Activated CD8-positive, alpha-beta memory T cell treated with anti-CD3 and anti-CD28 coated beads for 36 hours (primary cell): ENCODE measurements at regions not wholly inside any gene's neighbourhood (a gene's known extent, or its start where the extent isn't known, plus 50 kb on each side); places are given as distances from the start of the nearest gene placed in this dataset.
"Not testable (repeated sequence)": the region's sequence is repeated elsewhere in the genome, so short reads cannot be mapped to it uniquely, and the experiment has no call there.

Experiments used
- CTCF ChIA-PET: fragments of 350-600 bp; sonication (Branson Sonifier 250); formaldehyde crosslinking; loops from one replicate; lab custom pipeline; 2021; ENCODE audit warnings: antibody characterized with exemption; lab: Charles Lee
- POLR2A ChIA-PET: fragments of 350-600 bp; sonication (Branson Sonifier 250); formaldehyde crosslinking; loops from one replicate; lab custom pipeline; 2021; ENCODE audit warnings: antibody characterized with exemption; lab: Charles Lee

- CTCF ChIA-PET: no interaction called here
- POLR2A ChIA-PET: no interaction called here
These were observed 192.5 kb upstream of the PRSS1 start for GRCh38 chr7:142556740-142557139.

- CTCF ChIA-PET: interaction anchor here (1.9 kb wide), 1 partner anchor 20 kb away, joined by 5 read pairs; no protein-coding TSS in a partner anchor
- POLR2A ChIA-PET: interaction anchor here (1.5 kb wide), 1 partner anchor 243 kb away, joined by 9 read pairs; no protein-coding TSS in a partner anchor
These were observed 194.4 kb upstream of the PRSS1 start for GRCh38 chr7:142554560-142555532.

- POLR2A ChIA-PET: no interaction called here
- CTCF ChIA-PET: interaction anchor here (0.8 kb wide), 1 partner anchor 18 kb away, joined by 3 read pairs; no protein-coding TSS in a partner anchor
These were observed 196.1 kb upstream of the PRSS1 start for GRCh38 chr7:142553216-142553615.

- POLR2A ChIA-PET: no interaction called here
- CTCF ChIA-PET: no interaction called here
These were observed 200.3 kb upstream of the PRSS1 start for GRCh38 chr7:142548978-142549377.

- CTCF ChIA-PET: no interaction called here
- POLR2A ChIA-PET: no interaction called here
These were observed 202.8 kb upstream of the PRSS1 start for GRCh38 chr7:142546452-142546851.

GRCh38 chr7:142542942-142543341 is 206.3 kb upstream of the PRSS1 start:
- ChIA-PET POLR2A (no interaction called here), CTCF (no interaction called here)

GRCh38 chr7:142542105-142542504 is 207.2 kb upstream of the PRSS1 start:
- CTCF ChIA-PET: interaction anchor here (1.0 kb wide), 1 partner anchor 16 kb away, joined by 3 read pairs; no protein-coding TSS in a partner anchor
- POLR2A ChIA-PET: no interaction called here

- CTCF ChIA-PET: no interaction called here
These were observed 208.9 kb upstream of the PRSS1 start for GRCh38 chr7:142540371-142540770.

GRCh38 chr7:142539901-142540300 is 209.4 kb upstream of the PRSS1 start:
- CTCF ChIA-PET: no interaction called here
- POLR2A ChIA-PET: no interaction called here

More at GRCh38 chr7:142540371-142540770, 208.9 kb upstream of the PRSS1 start:
- POLR2A ChIA-PET: no interaction called here

- POLR2A ChIA-PET: interaction anchor here (1.4 kb wide), 1 partner anchor 260 kb away, joined by 3 read pairs; no protein-coding TSS in a partner anchor
- CTCF ChIA-PET: interaction anchor here (2.0 to 2.4 kb wide), 2 partner anchors 20 to 22 kb away, joined by 6 to 8 read pairs; no protein-coding TSS in a partner anchor
These were observed 211.5 kb upstream of the PRSS1 start for GRCh38 chr7:142537760-142538159.

GRCh38 chr7:142535123-142535779 is 214.0 kb upstream of the PRSS1 start:
- CTCF ChIA-PET: interaction anchor here (0.6 to 2.4 kb wide), 12 partner anchors 17 to 466 kb away, joined by 3 to 12 read pairs (median 4); no protein-coding TSS in a partner anchor
- POLR2A ChIA-PET: interaction anchor here (1.0 kb wide), 1 partner anchor 272 kb away, joined by 3 read pairs; no protein-coding TSS in a partner anchor

GRCh38 chr7:142534726-142535122 is 214.5 kb upstream of the PRSS1 start:
- ChIA-PET POLR2A (interaction anchor here (1.0 kb wide), 1 partner anchor 272 kb away, joined by 3 read pairs; no protein-coding TSS in a partner anchor), CTCF (interaction anchor here (0.6 to 2.4 kb wide), 12 partner anchors 18 to 466 kb away, joined by 3 to 12 read pairs (median 4); no protein-coding TSS in a partner anchor)

GRCh38 chr7:142533920-142534319 is 215.4 kb upstream of the PRSS1 start:
- ChIA-PET CTCF (no interaction called here), POLR2A (no interaction called here)

- ChIA-PET POLR2A (interaction anchor here (0.5 kb wide), 1 partner anchor 851 kb away, joined by 7 read pairs; no protein-coding TSS in a partner anchor), CTCF (interaction anchor here (0.9 kb wide), 1 partner anchor 269 kb away, joined by 3 read pairs; no protein-coding TSS in a partner anchor)
These were observed 219.7 kb upstream of the PRSS1 start for GRCh38 chr7:142529591-142529990.

- ChIA-PET CTCF (interaction anchor here (0.9 kb wide), 1 partner anchor 269 kb away, joined by 3 read pairs; no protein-coding TSS in a partner anchor), POLR2A (interaction anchor here (1.2 kb wide), 1 partner anchor 268 kb away, joined by 3 read pairs; no protein-coding TSS in a partner anchor)
These were observed 220.5 kb upstream of the PRSS1 start for GRCh38 chr7:142528608-142529408.

- POLR2A ChIA-PET: no interaction called here
- CTCF ChIA-PET: interaction anchor here (2.1 kb wide), 1 partner anchor 287 kb away, joined by 5 read pairs; no protein-coding TSS in a partner anchor
These were observed 225.3 kb upstream of the PRSS1 start for GRCh38 chr7:142523821-142524460.

GRCh38 chr7:142522735-142523134 is 226.5 kb upstream of the PRSS1 start:
- POLR2A ChIA-PET: no interaction called here

GRCh38 chr7:142520885-142521284 is 228.4 kb upstream of the PRSS1 start:
- POLR2A ChIA-PET: not testable (repeated sequence)

More at GRCh38 chr7:142522735-142523134, 226.5 kb upstream of the PRSS1 start:
- CTCF ChIA-PET: no interaction called here

More at GRCh38 chr7:142520885-142521284, 228.4 kb upstream of the PRSS1 start:
- CTCF ChIA-PET: not testable (repeated sequence)
